ENCODE measurements at regions not wholly inside any gene's neighbourhood (a gene's known extent, or its start where the extent isn't known, plus 50 kb on each side); places are given as distances from the start of the nearest gene placed in this dataset.

- DNase-seq (ENCODE audit: low read depth) = no peak
Measured at GRCh38 chr3:59653405-59654122, 603.7 kb upstream of the CFAP20DC start.

- no peak for DNase-seq (ENCODE audit: low read depth)
Measured at GRCh38 chr3:59644479-59645402, 594.9 kb upstream of the CFAP20DC start.

DNA sequence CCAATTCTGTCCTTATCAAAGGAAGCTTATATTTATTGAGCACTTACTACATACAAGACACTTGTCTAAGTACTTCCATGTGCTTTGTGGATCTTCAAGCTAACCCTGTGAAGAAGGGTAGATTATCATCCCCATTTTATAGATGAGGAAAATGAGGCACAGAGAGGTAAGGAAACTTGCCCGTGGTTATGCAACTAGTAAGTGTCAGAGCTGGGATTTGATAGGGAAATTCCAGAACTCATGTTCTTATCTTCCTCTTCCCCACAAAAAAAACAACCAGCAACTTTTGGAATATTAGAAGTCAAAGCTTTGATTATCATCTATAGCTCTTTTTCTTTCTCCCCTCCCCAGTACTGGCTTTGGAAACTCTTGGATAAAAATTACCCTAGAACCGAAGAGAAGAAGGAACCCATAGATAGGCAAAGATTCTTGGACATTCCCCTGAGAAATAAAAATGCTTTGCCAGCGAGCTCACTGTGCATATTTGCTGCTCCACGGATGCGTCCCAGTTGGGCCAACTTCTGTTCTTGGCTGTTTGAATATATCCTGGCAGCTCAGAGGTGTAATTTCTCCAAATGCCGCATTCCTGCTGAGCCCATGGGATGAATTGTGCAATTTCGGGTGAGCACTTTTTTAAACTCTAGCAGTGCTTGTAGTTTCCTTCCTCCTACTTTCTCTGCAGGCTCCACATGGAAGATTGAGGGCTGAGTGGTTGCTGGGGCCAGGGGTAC lies 591.5 kb upstream of the CFAP20DC start:
- DNase-seq (ENCODE audit: low read depth) = no peak

DNA sequence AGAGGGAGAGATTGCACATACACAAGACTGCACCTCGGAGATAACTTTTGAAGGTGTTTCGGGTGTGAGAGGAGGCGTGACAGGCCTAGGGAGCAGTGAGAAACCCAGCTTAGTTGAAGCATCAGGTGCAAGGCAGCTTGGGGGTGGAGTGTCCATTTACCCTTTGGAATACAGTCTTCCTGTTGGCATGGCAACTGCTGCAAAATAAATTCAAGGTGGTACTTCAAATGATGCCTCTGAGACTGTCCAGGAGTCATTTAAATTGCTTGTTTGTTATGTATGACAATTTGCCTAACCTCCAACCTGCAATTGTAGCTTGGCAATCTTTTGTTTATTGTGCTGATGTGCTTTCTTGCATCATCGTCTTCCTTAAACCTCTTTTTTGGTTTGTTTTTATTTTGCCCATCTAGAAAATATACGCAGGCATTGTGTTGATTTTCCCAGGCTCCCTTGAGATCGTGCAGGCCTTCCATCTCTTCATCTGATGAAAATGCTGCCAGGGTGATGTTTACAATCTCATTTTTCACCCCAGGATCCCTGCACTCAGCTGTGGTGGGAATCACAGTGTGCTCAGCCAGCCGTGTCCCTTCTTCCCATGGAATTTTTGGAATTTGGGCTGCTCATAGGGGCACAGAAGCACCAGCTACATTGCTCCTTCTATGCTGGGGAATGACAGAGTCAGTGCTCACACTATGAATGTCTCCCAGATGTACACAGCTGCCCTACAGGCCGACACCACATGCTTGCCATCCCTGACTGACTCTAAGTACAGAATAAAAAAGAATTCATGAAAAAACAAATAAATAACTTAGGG lies 583.1 kb upstream of the CFAP20DC start:
- no peak for DNase-seq (ENCODE audit: low read depth)

DNA sequence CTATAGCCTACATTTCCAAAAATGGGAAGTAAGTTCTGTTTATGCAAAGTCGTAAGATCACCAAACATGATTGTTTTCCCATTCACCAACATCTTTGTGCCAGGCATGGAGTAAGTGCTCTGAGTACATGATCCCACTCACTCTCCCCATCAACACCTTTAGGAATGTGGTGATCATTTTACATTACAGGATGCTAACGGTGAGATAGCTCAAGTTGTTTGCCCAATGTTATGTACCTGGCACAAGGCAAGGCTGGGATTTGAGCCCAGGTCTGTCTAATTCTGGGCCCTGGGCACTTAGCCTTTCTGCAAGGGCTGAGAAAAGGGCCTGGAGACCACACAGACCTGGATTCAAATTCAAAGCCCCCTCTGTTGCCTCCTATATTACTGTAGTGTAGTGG lies 581.7 kb upstream of the CFAP20DC start:
- no peak for DNase-seq (ENCODE audit: low read depth)

GRCh38 chr3:59621037-59621436 lies 571.2 kb upstream of the CFAP20DC start:
- DNase-seq (ENCODE audit: low read depth) = no peak

- no peak for DNase-seq (ENCODE audit: low read depth)
Measured at GRCh38 chr3:59620325-59620724, 570.5 kb upstream of the CFAP20DC start.

DNA sequence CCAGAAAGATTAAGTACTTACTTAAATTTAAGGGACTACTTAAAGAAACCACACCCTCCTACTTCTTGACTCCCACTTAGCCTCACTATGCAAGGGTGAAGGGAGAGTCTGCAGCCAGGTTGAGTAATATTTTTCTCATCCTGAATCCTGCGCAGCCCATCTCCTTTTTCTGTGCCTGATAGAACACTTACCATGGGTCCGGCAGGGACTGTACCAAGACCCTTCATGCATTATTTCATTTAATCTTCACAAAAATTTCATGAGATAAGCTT lies 562.6 kb upstream of the CFAP20DC start:
- no peak for DNase-seq (ENCODE audit: low read depth)

- no peak for DNase-seq (ENCODE audit: low read depth)
Measured at GRCh38 chr3:59611649-59612443, 562.0 kb upstream of the CFAP20DC start.

DNA sequence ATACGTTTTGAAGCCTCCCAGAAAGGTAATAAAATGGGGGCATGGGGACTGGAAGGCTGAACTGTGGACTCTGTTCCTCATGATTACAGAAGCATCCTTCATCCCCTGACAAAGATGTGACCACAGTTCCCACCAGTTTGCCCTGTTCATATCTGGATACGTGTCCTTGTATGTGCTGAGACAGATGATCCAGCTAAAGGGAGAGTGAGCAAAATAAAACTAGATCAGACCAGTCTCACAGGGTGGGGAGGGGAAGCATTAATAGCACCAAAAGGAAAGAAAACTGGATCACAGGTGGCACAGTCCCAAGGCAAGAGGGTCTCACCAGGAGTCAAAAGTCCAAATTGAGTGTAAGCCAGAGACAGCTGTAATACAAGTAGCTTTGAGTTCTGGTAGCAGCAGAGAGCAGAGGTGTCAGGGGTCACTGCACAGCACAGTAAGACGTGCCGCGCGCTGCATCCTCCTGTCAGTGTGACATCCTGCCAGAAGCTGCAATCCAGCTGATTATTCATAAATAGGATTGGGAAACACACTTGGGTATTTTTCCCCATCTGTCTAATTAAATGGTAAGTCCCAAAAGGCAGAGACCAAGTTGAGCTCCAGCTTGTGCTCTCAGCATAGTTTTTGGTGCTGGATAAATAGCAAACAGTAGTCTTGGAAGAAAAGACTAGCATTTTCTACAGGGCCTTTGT lies 560.0 kb upstream of the CFAP20DC start:
- no peak for DNase-seq (ENCODE audit: low read depth)

GRCh38 chr3:59608356-59608755 lies 558.5 kb upstream of the CFAP20DC start:
- DNase-seq (ENCODE audit: low read depth) = no peak

GRCh38 chr3:59607656-59608055 lies 557.8 kb upstream of the CFAP20DC start:
- no peak for DNase-seq (ENCODE audit: low read depth)

- no peak for DNase-seq (ENCODE audit: low read depth)
Measured at GRCh38 chr3:59606638-59607266, 556.9 kb upstream of the CFAP20DC start.

DNA sequence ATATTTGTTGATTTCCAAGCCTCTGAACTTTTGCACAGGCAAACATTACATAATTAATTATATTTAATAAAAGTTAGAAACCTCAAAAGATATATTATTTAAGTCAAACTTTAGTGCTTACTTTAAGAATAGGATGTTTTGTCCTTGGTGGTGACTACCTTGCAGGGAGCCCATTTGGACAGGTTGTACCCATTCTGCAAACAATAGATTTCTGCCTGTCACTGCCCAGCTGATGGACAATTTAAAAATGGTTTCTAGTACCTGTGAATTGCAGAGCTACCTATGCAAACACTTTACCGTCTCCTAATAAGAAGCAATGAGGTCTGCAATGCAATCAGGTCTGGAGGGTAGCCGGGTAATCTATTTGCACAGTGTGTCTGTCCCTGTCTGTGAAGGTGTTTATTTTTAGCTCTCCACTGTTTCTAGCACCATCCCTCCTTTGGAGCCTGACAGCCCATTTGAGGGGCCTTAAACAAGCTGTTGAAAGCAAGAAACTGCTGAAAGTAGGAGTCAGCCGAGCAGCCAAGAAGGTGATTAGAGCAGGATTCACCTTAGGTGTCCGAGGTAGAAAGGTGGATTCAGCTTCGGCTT lies 556.2 kb upstream of the CFAP20DC start:
- no peak for DNase-seq (ENCODE audit: low read depth)

DNA sequence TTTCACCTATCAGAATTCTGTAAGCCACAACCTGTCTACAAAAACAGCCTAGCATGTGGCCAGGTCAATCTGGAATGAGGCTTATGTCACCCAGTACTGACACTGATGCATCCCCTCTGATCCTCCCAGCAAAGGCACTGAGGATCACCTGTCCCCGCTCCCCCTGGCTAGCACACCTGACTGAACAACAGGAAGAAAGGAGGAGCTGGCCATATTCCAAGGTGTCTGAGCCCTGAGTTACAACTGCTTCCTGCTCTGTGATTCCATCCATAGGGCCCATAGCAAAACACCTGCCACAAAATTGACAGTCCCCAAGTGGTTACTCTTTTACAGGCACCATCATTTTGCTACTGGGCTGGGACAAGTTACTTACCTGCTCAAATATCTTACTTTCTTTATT lies 555.5 kb upstream of the CFAP20DC start:
- no peak for DNase-seq (ENCODE audit: low read depth)

- no peak for DNase-seq (ENCODE audit: low read depth)
Measured at GRCh38 chr3:59601486-59601885, 551.7 kb upstream of the CFAP20DC start.

DNA sequence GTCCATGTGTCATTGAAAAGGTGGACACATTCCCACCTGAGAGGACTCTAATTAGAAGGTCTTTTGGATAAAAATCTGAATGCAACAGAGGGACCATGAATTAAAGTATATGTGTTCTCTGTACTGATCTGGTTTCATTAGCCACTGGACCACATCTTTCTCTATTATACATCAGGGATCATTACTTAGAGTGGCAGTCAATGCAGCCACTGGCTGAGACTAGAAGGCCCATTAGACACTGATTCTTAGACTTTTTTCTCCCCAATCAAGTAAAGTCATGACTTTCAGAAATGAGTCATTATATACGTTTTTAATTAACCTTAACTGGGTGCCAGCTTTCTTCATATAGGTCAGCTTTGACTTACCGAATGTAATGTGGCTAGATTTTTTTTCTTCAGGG lies 550.8 kb upstream of the CFAP20DC start:
- no peak for DNase-seq (ENCODE audit: low read depth)

DNA sequence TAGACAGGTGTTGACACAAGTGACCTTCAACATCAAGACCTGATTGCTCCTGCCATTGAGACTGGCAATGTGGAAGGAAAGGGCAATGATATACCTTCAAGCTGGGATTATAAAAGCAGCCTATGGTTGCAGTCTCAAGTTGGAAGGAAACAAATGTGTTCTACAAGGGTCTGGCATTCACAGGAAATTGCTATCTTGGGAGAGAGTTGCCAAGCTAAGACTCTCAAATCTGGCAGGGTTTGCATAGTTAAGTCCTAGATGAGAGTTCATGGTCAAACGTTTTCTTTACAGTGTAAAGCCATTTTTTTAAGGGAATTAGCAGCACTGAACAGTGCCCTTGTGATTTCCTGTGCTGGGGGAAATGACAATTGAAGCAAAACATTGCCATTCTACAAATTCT lies 546.9 kb upstream of the CFAP20DC start:
- no peak for DNase-seq (ENCODE audit: low read depth)

GRCh38 chr3:59595830-59596229 lies 546.0 kb upstream of the CFAP20DC start:
- DNase-seq (ENCODE audit: low read depth) = no peak

DNA sequence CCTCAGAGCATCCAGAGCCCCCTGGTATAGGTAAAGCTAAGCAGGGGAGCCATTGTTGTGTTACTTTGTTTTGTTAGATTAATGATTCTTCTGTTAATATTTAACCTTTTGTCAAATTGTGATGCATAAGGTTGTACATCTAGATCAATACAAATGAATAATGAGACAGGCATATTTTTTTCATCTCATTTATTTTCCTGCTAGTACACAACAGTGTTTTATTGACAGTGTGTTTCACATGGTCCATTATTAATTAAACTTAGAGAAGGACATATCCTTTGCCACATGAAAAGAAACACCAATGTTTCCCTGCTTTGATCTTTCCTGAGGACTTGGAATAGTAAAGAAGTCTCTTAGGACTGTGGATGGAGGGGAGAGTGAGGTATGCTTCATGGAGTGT lies 543.6 kb upstream of the CFAP20DC start:
- DNase-seq (ENCODE audit: low read depth) = no peak
